ENCODE measurements at regions not wholly inside any gene's neighbourhood (a gene's known extent, or its start where the extent isn't known, plus 50 kb on each side); places are given as distances from the start of the nearest gene placed in this dataset.

- TF ChIP-seq EZH2phosphoT487 (IDR thresholded peaks at IDR 0.05; ENCODE audit: insufficient read depth, low read depth) (no peak), EZH2 (IDR thresholded peaks at IDR 0.05; ENCODE audit: insufficient read depth, poor library complexity, severe bottlenecking) (no peak)
- no peaks in the 10 kb centered on the region for H3K27me3 ChIP-seq (replicated peaks; ENCODE audit: insufficient read depth)
- no peak overlapping the region for H3K27ac ChIP-seq
- no peak overlapping the region for H3K9ac ChIP-seq
- peak; percentile 34 for DNase-seq
- no peaks in the 10 kb centered on the region for H3K36me3 ChIP-seq (ENCODE audit: low read depth)
- peaks cover 18% of the 10 kb centered on the region for H3K4me1 ChIP-seq (ENCODE audit: insufficient read depth)
- 22 to 25% methylated on average over 1 of the region's 1 CpG for WGBS, 2 experiments (ENCODE audit: low coverage in 1 of 2, low lambda C conversion rate in 2 of 2, missing lambda C conversion rate in 2 of 2)
- H3K4me2 ChIP-seq (ENCODE audit: unreplicated experiment), result no peak overlapping the region
- no peaks in the 10 kb centered on the region for H4K20me1 ChIP-seq (ENCODE audit: insufficient read depth)
- no peak overlapping the region for H2AFZ ChIP-seq
- no peak overlapping the region for H3K4me3 ChIP-seq
- in situ Hi-C loops (cut with MboI), result no loop called here
- peaks cover 23% of the 10 kb centered on the region for H3F3A ChIP-seq (ENCODE audit: insufficient read depth)
- no peaks in the 10 kb centered on the region for H3K9me3 ChIP-seq (ENCODE audit: low read depth)
- H3K79me2 ChIP-seq (ENCODE audit: insufficient read depth), result no peaks in the 10 kb centered on the region
- no peaks in the 10 kb centered on the region for H3K9me2 ChIP-seq (ENCODE audit: insufficient read depth)
Observed at GRCh38 chr2:172288603-172289002, 138.8 kb upstream of the ITGA6 start.

GRCh38 chr2:172293952-172294351 is 133.4 kb upstream of the ITGA6 start:
- H3K9me3 ChIP-seq (ENCODE audit: low read depth), result no peaks in the 10 kb centered on the region
- TF ChIP-seq EZH2 (IDR thresholded peaks at IDR 0.05; ENCODE audit: insufficient read depth, poor library complexity, severe bottlenecking) (no peak), EZH2phosphoT487 (IDR thresholded peaks at IDR 0.05; ENCODE audit: insufficient read depth, low read depth) (no peak)
- no peaks in the 10 kb centered on the region for H3K36me3 ChIP-seq (ENCODE audit: low read depth)
- H3K4me3 ChIP-seq, result no peak overlapping the region
- H3F3A ChIP-seq (ENCODE audit: insufficient read depth), result no peaks in the 10 kb centered on the region
- H4K20me1 ChIP-seq (ENCODE audit: insufficient read depth), result no peaks in the 10 kb centered on the region
- in situ Hi-C loops (cut with MboI), result no loop called here
- H3K4me2 ChIP-seq (ENCODE audit: unreplicated experiment), result no peak overlapping the region
- 0 out of 2 replicates have a peak, but pooled peaks cover 7% of the 10 kb centered on the region for H3K27me3 ChIP-seq (replicated peaks; ENCODE audit: insufficient read depth)
- 56 to 60% methylated on average over 6 of the region's 6 CpGs for WGBS, 2 experiments (ENCODE audit: low coverage in 1 of 2, low lambda C conversion rate in 2 of 2, missing lambda C conversion rate in 2 of 2)
- H3K9ac ChIP-seq, result no peak overlapping the region
- no peaks in the 10 kb centered on the region for H3K4me1 ChIP-seq (ENCODE audit: insufficient read depth)
- H3K9me2 ChIP-seq (ENCODE audit: insufficient read depth), result no peaks in the 10 kb centered on the region
- DNase-seq, result peak; percentile 49
- H2AFZ ChIP-seq, result no peak overlapping the region
- H3K27ac ChIP-seq, result no peak overlapping the region
- H3K79me2 ChIP-seq (ENCODE audit: insufficient read depth), result no peaks in the 10 kb centered on the region

DNA sequence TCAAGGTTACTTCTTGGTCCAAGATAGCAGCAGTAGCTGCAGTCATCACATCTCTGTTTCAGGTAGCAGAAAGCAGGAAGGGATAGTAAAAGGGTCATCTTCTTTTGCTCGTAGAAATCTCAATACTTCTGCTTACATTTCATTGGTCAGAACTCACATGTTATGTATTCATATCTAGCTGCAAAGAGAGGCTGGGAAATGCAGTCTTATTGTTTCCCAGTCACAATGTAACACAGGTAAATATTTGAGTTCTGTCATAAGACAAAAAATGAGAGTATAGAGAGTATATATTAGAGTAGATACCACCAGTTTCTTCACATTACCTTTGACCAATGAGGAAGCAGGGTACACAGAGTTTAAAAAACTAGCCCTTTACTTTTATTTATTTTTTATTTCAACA is 132.4 kb upstream of the ITGA6 start:
- H3K4me2 ChIP-seq (ENCODE audit: unreplicated experiment), result no peak overlapping the region
- H3K27me3 ChIP-seq (replicated peaks; ENCODE audit: insufficient read depth), result 0 out of 2 replicates have a peak, but pooled peaks cover 7% of the 10 kb centered on the region
- H3K27ac ChIP-seq, result no peak overlapping the region
- DNase-seq, result no peak
- no peak overlapping the region for H3K4me3 ChIP-seq
- H2AFZ ChIP-seq, result no peak overlapping the region
- no peaks in the 10 kb centered on the region for H3K4me1 ChIP-seq (ENCODE audit: insufficient read depth)
- in situ Hi-C loops (cut with MboI), result no loop called here
- H4K20me1 ChIP-seq (ENCODE audit: insufficient read depth), result no peaks in the 10 kb centered on the region
- H3F3A ChIP-seq (ENCODE audit: insufficient read depth), result no peaks in the 10 kb centered on the region
- H3K79me2 ChIP-seq (ENCODE audit: insufficient read depth), result no peaks in the 10 kb centered on the region
- no peak for TF ChIP-seq EZH2phosphoT487 (IDR thresholded peaks at IDR 0.05; ENCODE audit: insufficient read depth, low read depth)
- no peak for TF ChIP-seq EZH2 (IDR thresholded peaks at IDR 0.05; ENCODE audit: insufficient read depth, poor library complexity, severe bottlenecking)
- H3K9ac ChIP-seq, result no peak overlapping the region
- H3K9me3 ChIP-seq (ENCODE audit: low read depth), result no peaks in the 10 kb centered on the region
- WGBS, 2 experiments (ENCODE audit: low coverage in 1 of 2, low lambda C conversion rate in 2 of 2, missing lambda C conversion rate in 2 of 2), result 91 to 94% methylated on average over 1 of the region's 1 CpG
- H3K36me3 ChIP-seq (ENCODE audit: low read depth), result no peaks in the 10 kb centered on the region
- no peaks in the 10 kb centered on the region for H3K9me2 ChIP-seq (ENCODE audit: insufficient read depth)

- Histone ChIP-seq H3K9me2 (ENCODE audit: insufficient read depth) (no peaks in the 10 kb centered on the region), H2AFZ (no peak overlapping the region), H3K36me3 (ENCODE audit: low read depth) (no peaks in the 10 kb centered on the region), H3F3A (ENCODE audit: insufficient read depth) (no peaks in the 10 kb centered on the region), H3K4me1 (ENCODE audit: insufficient read depth) (no peaks in the 10 kb centered on the region), H3K79me2 (ENCODE audit: insufficient read depth) (no peaks in the 10 kb centered on the region), H3K27me3 (replicated peaks; ENCODE audit: insufficient read depth) (0 out of 2 replicates have a peak, but pooled peaks cover 7% of the 10 kb centered on the region), H3K9me3 (ENCODE audit: low read depth) (no peaks in the 10 kb centered on the region), H3K4me2 (ENCODE audit: unreplicated experiment) (no peak overlapping the region), H3K27ac (no peak overlapping the region), H3K9ac (no peak overlapping the region), H3K4me3 (no peak overlapping the region), H4K20me1 (ENCODE audit: insufficient read depth) (no peaks in the 10 kb centered on the region)
- TF ChIP-seq EZH2 (IDR thresholded peaks at IDR 0.05; ENCODE audit: insufficient read depth, poor library complexity, severe bottlenecking), result no peak
- TF ChIP-seq EZH2phosphoT487 (IDR thresholded peaks at IDR 0.05; ENCODE audit: insufficient read depth, low read depth), result no peak
- WGBS, 2 experiments (ENCODE audit: low coverage in 1 of 2, low lambda C conversion rate in 2 of 2, missing lambda C conversion rate in 2 of 2), result 37 to 45% methylated on average over 4 of the region's 4 CpGs
- no peak for DNase-seq
- in situ Hi-C loops (cut with MboI), result no loop called here
Observed at GRCh38 chr2:172295677-172296076, 131.7 kb upstream of the ITGA6 start.

Measured in GM23248 (cell line).